ACC112 (cell line): ENCODE measurements at regions not wholly inside any gene's neighbourhood (a gene's known extent, or its start where the extent isn't known, plus 50 kb on each side); places are given as distances from the start of the nearest gene placed in this dataset.
"Not testable (repeated sequence)": the region's sequence is repeated elsewhere in the genome, so short reads cannot be mapped to it uniquely, and the experiment has no call there.

ENCODE experiments used
- H2AFZ ChIP-seq: fragments of 200-600 bp; sonication (generic); one replicate; pipeline ENCODE4 v1.6.0; 2017; ENCODE audit warnings: antibody characterized with exemption, low read length; ENCODE audit not compliant: unreplicated experiment
- H3K27ac ChIP-seq: fragments of 200-600 bp; sonication (generic); 2 replicates; pipeline ENCODE4 v1.5.1; 2014; ENCODE audit warnings: low read depth, mild to moderate bottlenecking, antibody characterized with exemption, low read length, moderate library complexity
- H3K27me3 ChIP-seq: fragments of 200-600 bp; sonication (generic); 2 replicates; pipeline ENCODE4 v1.6.1; 2014; ENCODE audit warnings: mild to moderate bottlenecking, antibody characterized with exemption, low read length, moderate library complexity, mixed read lengths; ENCODE audit not compliant: insufficient read depth
- H3K36me3 ChIP-seq: fragments of 200-600 bp; sonication (generic); 2 replicates; pipeline ENCODE4 v1.6.1; 2016; ENCODE audit warnings: mild to moderate bottlenecking, antibody characterized with exemption, low read length, moderate library complexity, mixed read lengths; ENCODE audit not compliant: insufficient read depth
- H3K4me1 ChIP-seq: fragments of 200-600 bp; sonication (generic); one replicate; pipeline ENCODE4 v1.6.1; 2016; ENCODE audit warnings: low read length, mixed read lengths; ENCODE audit not compliant: insufficient read depth, unreplicated experiment, control insufficient read depth
- H3K4me3 ChIP-seq: fragments of 200-600 bp; sonication (generic); 2 replicates; pipeline ENCODE4 v1.5.1; 2014; ENCODE audit warnings: mild to moderate bottlenecking, low read depth, low read length
- H3K79me2 ChIP-seq: fragments of 200-600 bp; sonication (generic); one replicate; pipeline ENCODE4 v1.6.0; 2016; ENCODE audit warnings: low read length; ENCODE audit not compliant: control insufficient read depth, unreplicated experiment, insufficient read depth

DNA sequence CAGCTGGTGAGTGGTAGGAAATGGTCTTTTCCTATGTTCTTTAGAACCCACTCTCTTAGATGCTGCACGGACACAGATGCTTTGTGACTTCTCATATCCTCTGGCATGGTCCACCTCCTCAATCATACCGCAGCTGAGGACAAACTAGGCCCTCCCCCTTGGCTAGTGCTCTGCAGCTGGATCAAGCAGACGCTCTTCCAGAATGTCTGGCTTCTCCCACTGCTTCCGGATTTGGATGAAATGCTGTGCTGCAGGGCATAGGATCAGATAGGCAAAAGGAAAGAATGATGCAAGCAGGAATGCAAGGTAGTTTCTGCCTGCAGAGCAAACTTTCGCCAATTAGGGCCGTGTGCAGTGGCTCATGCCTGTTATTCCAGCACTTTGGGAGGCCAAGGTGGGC lies 75.7 kb upstream of the SLC4A7 start:
- no peak overlapping the region for H3K27ac ChIP-seq
- H3K4me3 ChIP-seq, result no peak overlapping the region
- H3K79me2 ChIP-seq, result no peaks in the 10 kb centered on the region
- H3K27me3 ChIP-seq, result no peaks in the 10 kb centered on the region
- H2AFZ ChIP-seq, result peak overlapping the region; percentile 6
- H3K36me3 ChIP-seq, result no peaks in the 10 kb centered on the region
- H3K4me1 ChIP-seq, result peaks cover 13% of the 10 kb centered on the region

- no peaks in the 10 kb centered on the region for H3K36me3 ChIP-seq
- H3K4me3 ChIP-seq, result no peak overlapping the region
- no peak overlapping the region for H2AFZ ChIP-seq
- H3K27ac ChIP-seq, result no peak overlapping the region
- no peaks in the 10 kb centered on the region for H3K79me2 ChIP-seq
- no peaks in the 10 kb centered on the region for H3K27me3 ChIP-seq
- H3K4me1 ChIP-seq, result peaks cover 17% of the 10 kb centered on the region
Measured at GRCh38 chr3:27559381-27559780, 75.2 kb upstream of the SLC4A7 start.

DNA sequence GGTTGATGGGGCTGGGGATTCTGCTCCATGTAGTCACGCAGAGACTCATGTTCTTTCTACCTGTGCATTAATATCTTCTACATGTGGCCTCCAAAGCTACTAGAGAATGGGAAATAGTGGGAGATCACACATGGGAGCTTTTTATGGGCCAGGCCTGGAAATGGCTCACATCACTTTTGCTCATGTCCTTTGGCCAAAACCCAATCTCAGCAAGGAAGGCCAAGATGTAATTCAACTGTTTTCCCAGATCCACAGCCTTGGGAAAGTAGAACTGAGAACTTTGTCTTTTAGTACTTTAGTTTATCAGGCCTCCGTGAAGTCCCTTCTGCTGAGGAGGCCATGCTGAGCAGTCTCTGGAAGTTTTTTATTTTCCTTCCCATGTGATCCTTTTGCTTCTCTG lies 73.2 kb upstream of the SLC4A7 start:
- no peaks in the 10 kb centered on the region for H3K36me3 ChIP-seq

GRCh38 chr3:27556887-27557286 lies 72.7 kb upstream of the SLC4A7 start:
- Histone ChIP-seq H3K27me3 (no peaks in the 10 kb centered on the region), H3K36me3 (no peaks in the 10 kb centered on the region), H3K4me1 (peaks cover 27% of the 10 kb centered on the region), H2AFZ (no peak overlapping the region), H3K27ac (peak overlapping the region; percentile 39), H3K4me3 (no peak overlapping the region), H3K79me2 (no peaks in the 10 kb centered on the region)

More for the DNA sequence above, 73.2 kb upstream of the SLC4A7 start:
- no peak overlapping the region for H3K4me3 ChIP-seq
- H3K4me1 ChIP-seq, result peaks cover 27% of the 10 kb centered on the region
- peak overlapping the region; percentile 38 for H3K27ac ChIP-seq
- H3K27me3 ChIP-seq, result no peaks in the 10 kb centered on the region
- H3K79me2 ChIP-seq, result no peaks in the 10 kb centered on the region
- H2AFZ ChIP-seq, result no peak overlapping the region

GRCh38 chr3:27554706-27555105 lies 70.5 kb upstream of the SLC4A7 start:
- Histone ChIP-seq H3K79me2 (no peaks in the 10 kb centered on the region), H3K27me3 (no peaks in the 10 kb centered on the region), H3K36me3 (no peaks in the 10 kb centered on the region), H3K4me3 (no peak overlapping the region), H3K4me1 (peaks cover 27% of the 10 kb centered on the region), H3K27ac (peak overlapping the region; percentile 38; the same call in 1 of the 2 replicates), H2AFZ (peak overlapping the region; percentile 84)

GRCh38 chr3:27553886-27554540 lies 69.8 kb upstream of the SLC4A7 start:
- no peaks in the 10 kb centered on the region for H3K36me3 ChIP-seq
- H2AFZ ChIP-seq, result peak overlapping the region; percentile 84
- no peak overlapping the region for H3K4me3 ChIP-seq
- no peaks in the 10 kb centered on the region for H3K79me2 ChIP-seq
- H3K27ac ChIP-seq, result peak overlapping the region; percentile 38
- H3K27me3 ChIP-seq, result no peaks in the 10 kb centered on the region
- H3K4me1 ChIP-seq, result peaks cover 24% of the 10 kb centered on the region

GRCh38 chr3:27552708-27553107 lies 68.5 kb upstream of the SLC4A7 start:
- H3K27me3 ChIP-seq, H3K36me3 ChIP-seq, H2AFZ ChIP-seq, H3K79me2 ChIP-seq, H3K4me3 ChIP-seq: not testable (repeated sequence)
- H3K27ac ChIP-seq, result peak overlapping the region; percentile 56
- H3K4me1 ChIP-seq, result peaks cover 24% of the 10 kb centered on the region

DNA sequence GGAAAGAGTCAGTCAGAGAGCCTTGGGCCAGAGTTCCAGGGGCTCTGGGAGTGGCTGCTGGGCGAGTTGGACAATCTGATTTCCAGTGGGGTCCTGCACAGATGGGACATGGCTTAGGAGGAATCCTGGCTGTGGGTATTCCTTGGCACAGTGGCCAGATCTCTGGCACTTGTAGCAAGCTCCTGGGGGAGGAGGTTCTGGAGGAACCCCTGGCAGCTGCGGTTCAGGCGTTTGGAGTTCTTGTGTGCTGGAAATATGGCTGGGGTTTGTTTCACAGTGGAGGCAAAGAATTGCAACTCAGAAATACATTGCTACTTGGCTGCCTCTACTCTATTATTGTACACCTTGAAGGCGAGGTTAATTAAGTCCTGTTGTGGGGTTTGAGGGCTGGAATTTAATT lies 67.2 kb upstream of the SLC4A7 start:
- H3K27me3 ChIP-seq, H3K27ac ChIP-seq, H3K4me3 ChIP-seq, H3K36me3 ChIP-seq, H2AFZ ChIP-seq, H3K79me2 ChIP-seq: not testable (repeated sequence)
- peaks cover 14% of the 10 kb centered on the region for H3K4me1 ChIP-seq

GRCh38 chr3:27545061-27545460 lies 60.9 kb upstream of the SLC4A7 start:
- no peak overlapping the region for H2AFZ ChIP-seq
- H3K79me2 ChIP-seq, result no peaks in the 10 kb centered on the region
- H3K36me3 ChIP-seq, result no peaks in the 10 kb centered on the region
- peak overlapping the region; percentile 86 for H3K27ac ChIP-seq
- H3K4me3 ChIP-seq, result no peak overlapping the region
- peaks cover 36% of the 10 kb centered on the region for H3K4me1 ChIP-seq
- no peaks in the 10 kb centered on the region for H3K27me3 ChIP-seq

- no peaks in the 10 kb centered on the region for H3K27me3 ChIP-seq
- peak overlapping the region; percentile 86 for H3K27ac ChIP-seq
- H3K4me1 ChIP-seq, result peaks cover 36% of the 10 kb centered on the region
- H3K36me3 ChIP-seq, result no peaks in the 10 kb centered on the region
- peak overlapping the region; percentile 40 for H2AFZ ChIP-seq
- H3K4me3 ChIP-seq, result no peak overlapping the region
- no peaks in the 10 kb centered on the region for H3K79me2 ChIP-seq
Measured at GRCh38 chr3:27544372-27544865, 60.2 kb upstream of the SLC4A7 start.

- H3K4me3 ChIP-seq, result no peak overlapping the region
- no peaks in the 10 kb centered on the region for H3K36me3 ChIP-seq
- H3K79me2 ChIP-seq, result no peaks in the 10 kb centered on the region
- no peak overlapping the region for H3K27ac ChIP-seq
- H3K4me1 ChIP-seq, result peaks cover 36% of the 10 kb centered on the region
- no peaks in the 10 kb centered on the region for H3K27me3 ChIP-seq
- peak overlapping the region; percentile 44 for H2AFZ ChIP-seq
Measured at GRCh38 chr3:27542476-27542875, 58.3 kb upstream of the SLC4A7 start.
